H9 (cell line): ENCODE measurements at regions not wholly inside any gene's neighbourhood (a gene's known extent, or its start where the extent isn't known, plus 50 kb on each side); places are given as distances from the start of the nearest gene placed in this dataset.

ENCODE experiments used
- DNase-seq: peaks from one replicate; pipeline ENCODE4 v3.0.0-alpha.2; 2017
- H2AFZ ChIP-seq: one replicate; pipeline ENCODE4 v1.6.1; 2013; ENCODE audit warnings: mild to moderate bottlenecking, low read length, control low read depth, moderate library complexity
- H2AK5ac ChIP-seq: 2 replicates; pipeline ENCODE4 v1.6.1; 2013; ENCODE audit warnings: low read length, control low read depth, mixed read lengths; ENCODE audit not compliant: insufficient read length
- H2BK120ac ChIP-seq: one replicate; pipeline ENCODE4 v1.6.1; 2013; ENCODE audit warnings: low read depth, mild to moderate bottlenecking, low read length, control low read depth, inconsistent platforms; ENCODE audit not compliant: poor library complexity, severe bottlenecking
- H2BK12ac ChIP-seq: 2 replicates; pipeline ENCODE4 v1.6.1; 2013; ENCODE audit warnings: low read length, control low read depth, mixed read lengths, low read depth; ENCODE audit not compliant: insufficient read length
- H2BK15ac ChIP-seq: 2 replicates; pipeline ENCODE4 v1.6.1; 2013; ENCODE audit warnings: low read depth, low read length, control low read depth
- H2BK20ac ChIP-seq: one replicate; pipeline ENCODE4 v1.6.1; 2013; ENCODE audit warnings: low read depth, mild to moderate bottlenecking, low read length, control low read depth, inconsistent platforms; ENCODE audit not compliant: poor library complexity, severe bottlenecking
- H2BK5ac ChIP-seq: 2 replicates; pipeline ENCODE4 v1.6.1; 2013; ENCODE audit warnings: low read length, control low read depth, mixed read lengths; ENCODE audit not compliant: insufficient read length
- H3K14ac ChIP-seq: 2 replicates; pipeline ENCODE4 v1.6.1; 2013; ENCODE audit warnings: low read length, control low read depth; ENCODE audit not compliant: insufficient read depth
- H3K18ac ChIP-seq: 2 replicates; pipeline ENCODE4 v1.6.1; 2013; ENCODE audit warnings: low read depth, mild to moderate bottlenecking, mixed read lengths, low read length, control low read depth; ENCODE audit not compliant: insufficient read length
- H3K23ac ChIP-seq: 2 replicates; pipeline ENCODE4 v1.6.1; 2013; ENCODE audit warnings: low read length, control low read depth, mixed read lengths, low read depth; ENCODE audit not compliant: insufficient read length
- H3K23me2 ChIP-seq: 2 replicates; pipeline ENCODE4 v1.6.1; 2013; ENCODE audit warnings: low read depth, mild to moderate bottlenecking, mixed read lengths, low read length, control low read depth; ENCODE audit not compliant: insufficient read length, poor library complexity, severe bottlenecking
- H3K27ac ChIP-seq: 2 replicates; pipeline ENCODE4 v1.5.1; 2013; ENCODE audit warnings: low read length, control low read depth, mixed read lengths, low read depth; ENCODE audit not compliant: insufficient read length
- H3K27me3 ChIP-seq: 2 replicates; pipeline ENCODE4 v1.6.1; 2013; ENCODE audit warnings: low read length, control low read depth, inconsistent platforms; ENCODE audit not compliant: insufficient read depth
- H3K4ac ChIP-seq: 2 replicates; pipeline ENCODE4 v1.6.1; 2013; ENCODE audit warnings: low read depth, mild to moderate bottlenecking, control low read depth, inconsistent platforms, low read length, moderate library complexity
- H3K4me1 ChIP-seq: 2 replicates; pipeline ENCODE4 v1.6.1; 2013; ENCODE audit warnings: low read length, control low read depth, inconsistent platforms; ENCODE audit not compliant: insufficient read depth
- H3K4me2 ChIP-seq: 2 replicates; pipeline ENCODE4 v1.6.1; 2013; ENCODE audit warnings: low read length, control low read depth, mixed read lengths; ENCODE audit not compliant: insufficient read length, insufficient read depth
- H3K56ac ChIP-seq: 2 replicates; pipeline ENCODE4 v1.6.1; 2013; ENCODE audit warnings: low read depth, mild to moderate bottlenecking, mixed read lengths, low read length, control low read depth; ENCODE audit not compliant: insufficient read length
- H3K79me1 ChIP-seq: 2 replicates; pipeline ENCODE4 v1.6.1; 2013; ENCODE audit warnings: low read depth, mild to moderate bottlenecking, moderate library complexity, low read length, control low read depth, inconsistent platforms; ENCODE audit not compliant: insufficient read depth, poor library complexity, severe bottlenecking
- H3K79me2 ChIP-seq: 2 replicates; pipeline ENCODE4 v1.6.1; 2013; ENCODE audit warnings: low read length, control low read depth, inconsistent platforms; ENCODE audit not compliant: insufficient read depth
- H3K9ac ChIP-seq: 2 replicates; pipeline ENCODE4 v1.6.1; 2013; ENCODE audit warnings: low read length, control low read depth, mixed read lengths; ENCODE audit not compliant: insufficient read length; ENCODE audit errors: extremely low read depth
- H3K9me3 ChIP-seq: one replicate; pipeline ENCODE4 v1.6.1; 2013; ENCODE audit warnings: low read depth, low read length, inconsistent platforms; ENCODE audit not compliant: control insufficient read depth
- H3T11ph ChIP-seq: one replicate; pipeline ENCODE4 v1.6.1; 2013; ENCODE audit warnings: mild to moderate bottlenecking, low read length, control low read depth, inconsistent platforms
- H4K20me1 ChIP-seq: one replicate; pipeline ENCODE4 v1.6.1; 2013; ENCODE audit not compliant: control insufficient read depth, insufficient read length, insufficient read depth
- H4K5ac ChIP-seq: 2 replicates; pipeline ENCODE4 v1.6.1; 2013; ENCODE audit warnings: low read depth, mild to moderate bottlenecking, mixed read lengths, low read length, control low read depth; ENCODE audit not compliant: insufficient read length
- H4K8ac ChIP-seq: replicated peaks from 2 replicates; pipeline ENCODE4 v1.6.1; 2013; ENCODE audit warnings: low read length, control low read depth, mixed read lengths, low read depth; ENCODE audit not compliant: insufficient read length
- H4K91ac ChIP-seq: 2 replicates; pipeline ENCODE4 v1.6.1; 2013; ENCODE audit warnings: low read depth, mild to moderate bottlenecking, moderate library complexity, mixed read lengths, low read length, control low read depth; ENCODE audit not compliant: insufficient read length
- H3K27ac Mint-ChIP-seq, 3 experiments: 2 replicates in 2 of 3; 3 replicates in 1 of 3; pipeline ENCODE4 v1.8.0; 2020 to 2021; ENCODE audit warnings: mixed read lengths in 3 of 3, mild to moderate bottlenecking in 1 of 3, moderate library complexity in 1 of 3
- H3K27me3 Mint-ChIP-seq: 2 replicates; pipeline ENCODE4 v1.8.0; 2021; ENCODE audit warnings: low read depth, mild to moderate bottlenecking, moderate library complexity, mixed read lengths
- H3K36me3 Mint-ChIP-seq, 3 experiments: 2 replicates in 2 of 3; 3 replicates in 1 of 3; pipeline ENCODE4 v1.8.0; 2020 to 2021; ENCODE audit warnings: low read depth in 3 of 3, mixed read lengths in 3 of 3; ENCODE audit not compliant: insufficient read depth in 1 of 3
- H3K4me1 Mint-ChIP-seq, 2 experiments: 2 replicates each; pipeline ENCODE4 v1.8.0; 2020; ENCODE audit warnings: mixed read lengths in 2 of 2
- H3K4me3 Mint-ChIP-seq, 2 experiments: 2 replicates in 1 of 2; 3 replicates in 1 of 2; pipeline ENCODE4 v1.8.0; 2020 to 2021; ENCODE audit warnings: mild to moderate bottlenecking in 2 of 2, mixed read lengths in 2 of 2, moderate library complexity in 1 of 2
- H3K9me3 Mint-ChIP-seq, 2 experiments: 2 replicates in 1 of 2; 3 replicates in 1 of 2; pipeline ENCODE4 v1.8.0; 2020; ENCODE audit warnings: mild to moderate bottlenecking in 2 of 2, mixed read lengths in 2 of 2, moderate library complexity in 1 of 2
- CTCF ChIP-seq: fragments of 200-600 bp; sonication (generic); conservative IDR thresholded peaks from 3 replicates; pipeline ENCODE4 v1.8.0; 2021; ENCODE audit warnings: antibody characterized with exemption, mild to moderate bottlenecking
- WGBS: extraction: QIAGEN DNeasy Blood & Tissue Kit; methylation state at CpG from one replicate; pipeline ENCODE4 v1.1.7; 2013; ENCODE audit warnings: missing lambda C conversion rate, low lambda C conversion rate, mixed read lengths; ENCODE audit not compliant: insufficient read length; ENCODE audit errors: extremely low coverage; 5-methylcytosine and 5-hydroxymethylcytosine counted together

GRCh38 chr4:3861720-3862639 lies 95.8 kb downstream of the ADRA2C start:
- DNase-seq = no peak
- Mint-ChIP-seq H3K4me1 (peaks cover 18 to 23% of the 10 kb centered on the region in 2 experiments), H3K36me3 (no peaks in the 10 kb centered on the region; a peak in 1 of 7 replicates), H3K9me3 (no peaks in the 10 kb centered on the region), H3K4me3 (no peak overlapping the region), H3K27me3 (peaks cover 1% of the 10 kb centered on the region), H3K27ac (no peak overlapping the region)
- Histone ChIP-seq H3K4me1 (peaks cover 9% of the 10 kb centered on the region; the same call in 1 of the 2 replicates), H3K4me2 (peak overlapping the region; percentile 74), H4K91ac (no peak overlapping the region), H2BK15ac (no peak overlapping the region), H2BK12ac (peak overlapping the region; percentile 16), H3T11ph (no peak overlapping the region), H4K5ac (no peak overlapping the region), H4K8ac (no peak overlapping the region), H2AFZ (no peak overlapping the region), H3K79me2 (no peaks in the 10 kb centered on the region), H3K23me2 (no peaks in the 10 kb centered on the region), H3K23ac (no peak overlapping the region), H3K9me3 (no peaks in the 10 kb centered on the region), H2BK120ac (no peak overlapping the region), H3K4ac (no peak overlapping the region), H3K14ac (peak overlapping the region; percentile 53; the same call in 1 of the 2 replicates), H3K27ac (no peak overlapping the region), H4K20me1 (no peaks in the 10 kb centered on the region), H3K79me1 (no peaks in the 10 kb centered on the region), H2BK20ac (no peak overlapping the region), H3K9ac (peak overlapping the region; percentile 27), H3K56ac (no peak overlapping the region), H2AK5ac (no peak overlapping the region), H2BK5ac (no peak overlapping the region), H3K27me3 (no peaks in the 10 kb centered on the region), H3K18ac (peak overlapping the region; percentile 51)
- no peak for TF ChIP-seq CTCF
- WGBS = 100% methylated on average over 2 of the region's 14 CpGs
